GM21423 (cell line): ENCODE measurements at regions not wholly inside any gene's neighbourhood (a gene's known extent, or its start where the extent isn't known, plus 50 kb on each side); places are given as distances from the start of the nearest gene placed in this dataset.

Experiments used
- ATAC-seq: cut with Tn5 transposase; IDR thresholded peaks from one replicate; pipeline ENCODE4 v1.9.1; 2021; ENCODE audit warnings: mild to moderate bottlenecking, moderate library complexity; ENCODE audit not compliant: unreplicated experiment

DNA sequence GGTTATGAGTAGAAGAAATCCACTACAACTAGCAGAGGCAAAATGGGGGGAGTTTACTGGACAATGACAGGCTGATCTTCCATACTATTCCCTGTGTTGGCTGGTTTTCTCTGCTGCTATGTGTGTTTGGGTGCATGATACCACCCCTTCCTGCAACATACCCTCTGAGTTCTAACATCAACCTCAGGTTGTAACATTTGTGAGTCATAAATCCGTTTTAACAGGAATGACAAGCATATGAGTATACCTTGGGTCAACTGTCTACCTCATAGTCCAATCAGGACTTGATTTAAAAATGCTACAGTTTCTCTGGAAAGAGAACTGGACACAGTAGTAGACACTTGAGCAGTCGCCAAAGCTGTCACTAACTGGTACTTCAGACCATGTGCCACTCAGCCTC, 422.9 kb downstream of the KCTD12 start:
- no peak for ATAC-seq

DNA sequence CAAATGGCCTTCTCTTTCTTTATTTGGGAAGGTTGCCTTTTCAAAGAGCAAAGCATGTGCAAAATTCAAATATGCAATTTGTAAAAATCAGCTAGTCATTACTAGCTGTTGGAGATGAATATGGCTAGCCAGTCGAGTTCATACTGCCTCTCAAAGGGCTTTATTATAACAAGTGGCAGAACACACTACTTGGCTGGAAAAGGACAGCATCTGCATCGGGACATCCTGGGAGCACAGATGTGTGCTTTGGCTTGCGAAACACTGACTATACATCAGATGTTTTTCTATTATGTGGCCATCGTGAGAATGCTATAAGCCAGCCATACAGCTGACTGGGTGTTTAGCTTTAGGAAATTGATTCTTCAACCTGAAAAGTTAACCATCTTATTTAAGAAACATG, 424.2 kb downstream of the KCTD12 start:
- ATAC-seq = no peak

GRCh38 chr13:76461484-76461883, 424.7 kb downstream of the KCTD12 start:
- no peak for ATAC-seq

GRCh38 chr13:76459863-76460262, 426.3 kb downstream of the KCTD12 start:
- no peak for ATAC-seq

- ATAC-seq = no peak
Observed at GRCh38 chr13:76455960-76456359, 430.2 kb downstream of the KCTD12 start.

DNA sequence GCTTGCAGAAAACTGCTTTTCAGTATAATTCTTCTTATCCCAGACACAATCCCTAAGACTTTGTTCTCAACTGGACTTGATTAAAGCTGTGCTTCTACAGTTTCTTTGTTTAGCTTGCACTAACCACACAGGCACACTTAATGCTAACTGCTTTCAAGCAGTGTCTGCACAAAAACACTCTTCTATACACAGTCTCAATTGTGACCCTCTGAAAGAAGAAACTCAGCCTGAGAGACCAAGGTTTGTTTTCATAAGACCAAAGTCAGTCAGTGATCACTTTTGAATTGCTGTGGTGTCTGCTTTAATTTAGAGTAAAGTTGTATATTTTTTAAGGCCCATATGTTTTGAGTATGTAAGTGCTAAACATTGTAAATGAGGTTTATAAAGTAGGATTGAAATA, 431.2 kb downstream of the KCTD12 start:
- no peak for ATAC-seq

DNA sequence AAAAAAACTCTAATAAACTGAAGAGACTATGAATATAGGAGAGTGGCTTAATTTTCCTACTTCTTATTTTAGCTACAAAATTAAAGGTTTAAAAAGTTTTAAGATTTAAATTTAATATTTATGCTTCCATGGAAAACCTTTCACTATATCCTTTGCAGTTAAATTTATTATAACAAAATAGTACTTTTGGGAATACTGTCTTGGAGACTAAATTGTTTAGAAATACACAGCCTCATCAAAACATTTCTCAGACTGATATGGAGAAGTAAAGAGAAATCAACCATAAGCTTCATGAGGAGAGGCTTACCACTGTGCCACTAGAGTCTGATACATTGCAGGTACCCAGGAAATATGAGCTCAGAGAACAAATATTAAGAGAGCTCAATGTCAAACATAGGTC, 436.5 kb downstream of the KCTD12 start:
- no peak for ATAC-seq

DNA sequence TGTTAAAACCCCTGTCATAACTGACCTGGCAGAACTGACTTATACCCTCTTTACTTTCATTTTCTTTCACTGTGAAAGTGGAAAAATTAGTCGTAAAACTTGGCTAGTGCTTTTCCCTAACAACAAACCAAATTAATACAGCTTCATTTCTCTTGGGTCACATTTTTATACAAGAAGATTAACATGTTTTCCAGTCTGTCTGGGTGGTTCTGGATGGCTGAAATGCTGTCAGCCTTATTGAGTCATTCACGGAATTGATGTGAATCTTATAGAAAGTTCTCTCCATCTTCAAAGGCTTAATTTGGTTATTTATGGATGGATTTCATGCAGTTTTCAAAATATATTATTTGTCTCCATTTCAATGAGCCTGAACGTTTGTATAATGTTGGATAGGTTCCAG, 440.0 kb downstream of the KCTD12 start:
- ATAC-seq = no peak

DNA sequence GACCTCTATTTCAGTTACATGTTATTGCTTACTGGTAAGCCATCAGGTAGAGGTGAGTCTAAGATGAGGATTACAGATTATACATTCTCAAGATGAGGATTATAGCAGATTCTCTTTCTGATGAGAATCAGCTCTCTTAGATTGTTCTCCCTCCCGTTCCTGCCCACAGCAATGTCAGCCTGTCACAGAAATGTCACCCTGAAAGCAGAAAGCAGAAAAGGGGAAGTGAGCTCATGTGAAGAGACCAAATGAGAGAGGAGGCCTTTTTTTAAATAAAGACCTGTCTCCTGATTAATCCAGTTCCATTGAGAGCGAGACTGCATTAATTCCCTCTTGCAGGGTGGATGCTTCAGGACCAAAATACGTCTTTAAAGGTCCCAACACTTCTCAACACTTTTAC, 445.6 kb downstream of the KCTD12 start:
- peak; percentile 96 for ATAC-seq

DNA sequence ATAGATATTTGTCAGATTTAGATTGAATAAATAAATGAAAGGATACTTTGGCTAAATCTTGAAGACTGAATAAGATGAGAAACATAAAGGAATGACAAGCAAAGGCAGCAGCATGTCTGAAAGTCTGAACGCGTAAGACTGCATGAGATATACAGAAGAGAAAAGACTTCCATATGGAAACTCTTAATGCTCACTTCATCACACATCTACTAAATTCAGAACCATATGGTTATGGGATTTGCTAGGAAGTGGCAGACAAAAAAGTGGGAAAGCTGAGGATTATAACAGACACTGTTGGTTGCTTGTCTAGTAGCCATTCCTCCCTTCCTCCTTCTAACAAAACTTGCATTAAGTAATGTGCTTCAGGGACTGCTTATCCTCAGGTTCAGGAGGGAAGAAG, 446.7 kb downstream of the KCTD12 start:
- ATAC-seq = no peak

DNA sequence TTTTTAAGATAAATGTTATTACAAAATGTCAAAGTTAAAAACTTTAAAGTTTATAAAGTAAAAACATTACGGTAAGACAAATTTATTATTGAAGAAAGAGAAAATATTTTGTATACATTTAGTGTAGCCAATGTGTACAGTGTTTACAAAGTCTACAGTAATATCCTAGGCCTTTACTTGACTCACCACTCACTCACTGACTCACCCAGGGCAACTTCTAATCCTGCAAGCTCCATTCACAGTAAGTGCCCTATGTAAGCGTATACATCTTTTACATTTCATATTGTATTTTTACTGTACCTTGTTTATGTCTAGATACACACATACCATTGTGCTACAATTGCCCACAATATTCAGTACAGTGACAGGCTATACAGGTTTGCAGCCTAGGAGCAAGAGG, 448.2 kb downstream of the KCTD12 start:
- no peak for ATAC-seq

- ATAC-seq = no peak
Observed at GRCh38 chr13:76425935-76426334, 460.3 kb downstream of the KCTD12 start.

- no peak for ATAC-seq
Observed at GRCh38 chr13:76421011-76421410, 465.2 kb downstream of the KCTD12 start.

DNA sequence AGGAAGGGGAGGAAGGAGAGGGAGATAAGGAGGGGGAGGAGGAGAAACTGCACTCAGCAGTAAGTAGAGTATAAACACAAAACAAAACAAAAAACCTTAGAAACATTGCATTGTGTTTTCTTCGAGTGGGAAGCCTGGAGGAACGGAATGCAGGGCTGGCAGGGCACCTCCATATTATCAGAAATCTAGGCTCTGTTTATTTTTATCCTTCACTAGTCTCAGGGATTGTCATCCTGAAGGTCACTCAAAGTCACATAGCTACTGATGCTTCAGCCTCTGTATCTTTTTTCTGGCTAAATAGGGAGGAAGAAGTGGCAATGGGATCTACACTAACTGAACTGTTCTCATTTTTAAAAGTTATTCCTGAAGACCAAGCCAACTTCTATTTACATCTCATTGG, 467.8 kb downstream of the KCTD12 start:
- no peak for ATAC-seq

GRCh38 chr13:76414320-76414719, 471.9 kb downstream of the KCTD12 start:
- no peak for ATAC-seq

DNA sequence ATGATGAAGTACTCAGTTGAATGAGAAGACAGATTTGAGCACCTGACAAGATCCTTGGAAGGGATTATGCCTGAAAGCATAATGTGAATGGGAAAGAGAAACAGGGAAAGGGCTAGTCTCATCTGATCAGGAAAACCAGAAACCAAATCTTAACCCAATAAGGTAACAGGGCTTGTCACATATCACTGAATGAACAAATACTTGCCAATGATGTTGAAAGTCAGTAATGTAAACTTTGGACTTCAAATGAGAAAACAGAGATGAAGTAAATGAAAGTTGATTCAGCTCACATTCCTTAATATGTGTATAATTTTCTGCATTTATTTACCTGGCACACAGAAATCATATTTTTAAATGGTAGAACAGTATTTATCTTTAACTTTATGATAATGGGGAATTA, 480.0 kb downstream of the KCTD12 start:
- ATAC-seq = no peak

DNA sequence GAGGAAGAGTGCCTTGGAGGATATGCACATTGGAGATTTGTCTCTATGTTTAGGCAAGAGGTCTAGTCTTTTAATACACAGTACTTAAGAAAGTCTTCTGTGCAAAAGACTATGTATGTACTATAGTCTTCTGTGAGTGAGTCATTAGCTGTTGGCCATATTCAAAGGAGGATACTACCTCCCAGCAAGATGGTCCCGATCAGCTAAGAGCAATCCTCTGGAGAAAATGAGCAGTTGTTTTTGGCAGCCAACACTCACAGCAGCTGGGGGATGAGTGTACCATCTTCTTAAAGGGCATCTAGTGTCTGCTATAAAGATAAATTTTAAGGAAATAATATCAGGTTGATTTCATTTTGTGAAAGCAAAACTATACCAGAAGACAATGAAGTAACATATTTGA, 487.8 kb downstream of the KCTD12 start:
- no peak for ATAC-seq

GRCh38 chr13:76397413-76397812, 488.8 kb downstream of the KCTD12 start:
- no peak for ATAC-seq

DNA sequence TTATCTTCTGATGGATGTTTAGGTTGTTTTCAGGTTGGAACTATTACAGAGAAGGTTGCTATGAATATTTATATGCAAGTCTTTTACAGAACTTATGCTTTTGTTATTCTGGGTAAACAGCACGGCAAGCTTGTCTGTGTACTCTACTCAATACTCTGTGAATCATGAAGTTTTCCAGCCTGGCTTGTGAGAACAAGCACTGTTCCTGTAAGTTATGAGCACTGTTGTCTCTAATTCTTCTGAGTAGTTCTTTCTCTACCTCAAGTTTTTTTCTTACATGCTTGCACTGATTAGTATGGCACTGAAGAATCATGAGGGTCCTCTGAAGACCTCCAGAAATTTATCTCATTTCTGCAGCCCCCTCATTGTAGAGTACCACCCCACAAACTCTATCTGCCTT, 496.9 kb downstream of the KCTD12 start:
- no peak for ATAC-seq

- ATAC-seq = no peak
Observed at GRCh38 chr13:76387566-76387965, 498.6 kb downstream of the KCTD12 start.

- ATAC-seq = no peak
Observed at GRCh38 chr13:76386321-76386720, 499.9 kb downstream of the KCTD12 start.

DNA sequence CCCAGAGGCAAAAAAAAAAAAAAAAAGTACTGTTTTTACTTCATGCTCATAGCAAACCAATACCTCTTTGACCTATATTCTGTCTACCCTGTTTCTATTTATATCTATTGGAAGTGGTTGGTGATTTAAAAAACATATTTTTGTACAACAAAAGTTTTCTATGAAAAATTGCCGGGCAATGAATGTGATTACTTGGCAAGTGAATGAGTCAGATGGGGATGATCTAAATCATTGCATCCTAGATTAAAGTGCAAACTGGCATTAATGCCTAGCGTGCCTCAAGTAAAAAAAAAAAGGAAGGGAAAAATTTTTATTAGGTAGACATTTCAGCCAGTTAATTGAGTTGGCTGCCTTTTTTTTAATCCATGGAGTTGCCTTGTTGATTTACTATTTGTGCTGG, 500.6 kb downstream of the KCTD12 start:
- ATAC-seq = no peak

DNA sequence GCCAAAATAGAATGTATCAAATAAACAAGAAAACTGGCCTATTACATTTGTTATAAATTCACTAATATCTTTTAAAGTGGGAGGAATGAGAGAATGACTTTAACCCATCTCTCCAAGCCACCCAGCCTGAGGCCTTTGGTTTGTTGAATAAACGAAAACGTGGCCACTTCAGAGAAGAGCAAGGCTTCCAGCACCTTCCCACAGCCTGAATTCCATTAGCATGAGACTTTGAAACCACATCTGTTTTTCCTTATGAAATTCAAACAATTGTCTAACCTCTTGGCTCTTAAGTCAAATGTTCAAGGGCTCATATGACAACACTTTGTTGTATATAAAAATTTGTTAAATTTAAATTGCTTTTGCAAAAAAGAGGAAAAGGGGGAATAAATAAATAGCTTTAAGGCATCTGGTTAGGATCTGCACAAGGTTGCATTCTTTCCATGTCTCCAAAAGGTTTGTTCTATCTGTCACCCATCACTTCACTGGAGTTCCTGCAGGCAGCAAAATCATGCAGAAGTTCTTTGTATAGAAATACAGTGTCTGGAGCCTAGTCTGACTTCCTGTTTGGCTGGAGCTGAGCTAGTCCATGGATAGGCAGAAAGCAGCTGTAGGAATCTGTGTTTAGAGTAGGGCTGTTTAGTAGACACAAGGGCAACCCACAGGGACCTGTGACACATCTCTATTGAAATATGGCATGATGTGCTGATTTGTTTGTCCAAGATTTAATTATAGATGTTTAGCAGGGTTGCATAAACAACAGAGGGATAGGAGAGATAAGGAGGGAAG, 502.3 kb downstream of the KCTD12 start:
- no peak for ATAC-seq
